Prostate gland (tissue), 2 donors: ENCODE measurements at regions not wholly inside any gene's neighbourhood (a gene's known extent, or its start where the extent isn't known, plus 50 kb on each side); places are given as distances from the start of the nearest gene placed in this dataset.

Experiments used
- DNase-seq: peaks from one replicate; pipeline ENCODE4 v3.0.0-alpha.2; 2019; ENCODE audit warnings: low spot score
- H3K27ac ChIP-seq, 2 donors: fragments of 200-600 bp; sonication (generic); 2 replicates each; pipeline ENCODE4 v1.5.1; 2017 to 2019
- H3K27me3 ChIP-seq: fragments of 200-600 bp; sonication (generic); replicated peaks from 2 replicates; pipeline ENCODE4 v1.5.1; 2019; ENCODE audit not compliant: insufficient read depth
- H3K36me3 ChIP-seq, 2 donors: fragments of 200-600 bp; sonication (generic); 1 replicate in 1 of 2; 2 replicates in 1 of 2; pipeline versions ENCODE4 v1.5.1 to v1.8.1; 2017 to 2019
- H3K4me1 ChIP-seq: fragments of 200-600 bp; sonication (generic); replicated peaks from 2 replicates; pipeline ENCODE4 v1.5.1; 2019
- H3K4me3 ChIP-seq, 2 donors: fragments of 200-600 bp; sonication (generic); 2 replicates each; pipeline ENCODE4 v1.5.1; 2017 to 2019
- H3K9me3 ChIP-seq: fragments of 200-600 bp; sonication (generic); 2 replicates; pipeline ENCODE4 v1.5.1; 2017
- POLR2A ChIP-seq: fragments of 450-650 bp; IDR thresholded peaks from one replicate; pipeline ENCODE4 v1.6.1; 2016; ENCODE audit warnings: antibody characterized with exemption, mild to moderate bottlenecking
- POLR2AphosphoS5 ChIP-seq: sonication (generic); formaldehyde crosslinking; IDR thresholded peaks from one replicate; pipeline ENCODE4 v1.6.1; 2017; ENCODE audit warnings: antibody characterized with exemption
- WGBS: methylation state at CpG from one replicate; pipeline ENCODE4 v1.1.5; 2018; 5-methylcytosine and 5-hydroxymethylcytosine counted together
- intact Hi-C: fragments of 100-400 bp; cut with DNase I; formaldehyde crosslinking; loops from one replicate; pipeline ENCODE4 v1.14.2; 2022
- TF ChIP-seq, protein P1 (sequence below), 4 experiments: fragments of 200-600 bp in 2 of 4; fragments of 450-650 bp in 2 of 4; sonication (generic) in 2 of 4; IDR thresholded peaks; 1 replicate in 3 of 4; 2 replicates in 1 of 4; pipeline ENCODE4 v1.5.1; 2016 to 2019; ENCODE audit warnings: antibody characterized with exemption in 4 of 4, mild to moderate bottlenecking in 2 of 4, moderate library complexity in 2 of 4

DNA sequence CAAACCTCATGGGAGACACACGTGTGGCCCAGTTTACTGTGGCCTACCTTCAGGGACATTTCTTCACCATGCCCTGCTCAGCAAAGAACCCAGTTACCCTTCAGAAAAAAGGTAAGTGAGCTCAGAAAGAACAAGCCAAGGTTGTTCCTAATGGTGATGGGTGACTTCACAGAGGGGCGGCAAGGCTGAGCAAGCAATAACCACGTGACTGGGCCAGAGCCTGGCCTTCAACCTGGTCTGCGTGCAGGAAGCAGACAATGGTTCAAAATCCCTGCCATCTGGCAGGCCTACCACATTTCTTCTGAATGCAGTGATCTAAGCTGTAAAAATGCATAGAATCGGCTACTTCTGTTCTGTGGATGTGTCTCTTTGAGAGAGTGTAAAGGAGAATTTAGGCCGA is 115.5 kb upstream of the CST7 start:
- intact Hi-C loops: no loop called here
- no peak overlapping the region for H3K27ac ChIP-seq
- H3K9me3 ChIP-seq: no peaks in the 10 kb centered on the region
- DNase-seq: no peak
- WGBS: 81% methylated on average over 6 of the region's 6 CpGs
- H3K4me1 ChIP-seq: no peaks in the 10 kb centered on the region
- no peaks in the 10 kb centered on the region for H3K36me3 ChIP-seq
- H3K4me3 ChIP-seq: no peak overlapping the region
- H3K27me3 ChIP-seq: no peaks in the 10 kb centered on the region
- no peak for TF ChIP-seq POLR2AphosphoS5
- TF ChIP-seq, protein P1, sequence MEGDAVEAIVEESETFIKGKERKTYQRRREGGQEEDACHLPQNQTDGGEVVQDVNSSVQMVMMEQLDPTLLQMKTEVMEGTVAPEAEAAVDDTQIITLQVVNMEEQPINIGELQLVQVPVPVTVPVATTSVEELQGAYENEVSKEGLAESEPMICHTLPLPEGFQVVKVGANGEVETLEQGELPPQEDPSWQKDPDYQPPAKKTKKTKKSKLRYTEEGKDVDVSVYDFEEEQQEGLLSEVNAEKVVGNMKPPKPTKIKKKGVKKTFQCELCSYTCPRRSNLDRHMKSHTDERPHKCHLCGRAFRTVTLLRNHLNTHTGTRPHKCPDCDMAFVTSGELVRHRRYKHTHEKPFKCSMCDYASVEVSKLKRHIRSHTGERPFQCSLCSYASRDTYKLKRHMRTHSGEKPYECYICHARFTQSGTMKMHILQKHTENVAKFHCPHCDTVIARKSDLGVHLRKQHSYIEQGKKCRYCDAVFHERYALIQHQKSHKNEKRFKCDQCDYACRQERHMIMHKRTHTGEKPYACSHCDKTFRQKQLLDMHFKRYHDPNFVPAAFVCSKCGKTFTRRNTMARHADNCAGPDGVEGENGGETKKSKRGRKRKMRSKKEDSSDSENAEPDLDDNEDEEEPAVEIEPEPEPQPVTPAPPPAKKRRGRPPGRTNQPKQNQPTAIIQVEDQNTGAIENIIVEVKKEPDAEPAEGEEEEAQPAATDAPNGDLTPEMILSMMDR (IDR thresholded peaks at IDR 0.05): no peak
- TF ChIP-seq POLR2A: no peak

GRCh38 chr20:24834310-24834709 is 114.8 kb upstream of the CST7 start:
- no peak overlapping the region for H3K27ac ChIP-seq
- TF ChIP-seq, protein P1 (IDR thresholded peaks at IDR 0.05): no peak
- no peak for TF ChIP-seq POLR2AphosphoS5
- no peak for TF ChIP-seq POLR2A
- 100% methylated on average over 1 of the region's 1 CpG for WGBS
- no peaks in the 10 kb centered on the region for H3K4me1 ChIP-seq
- H3K27me3 ChIP-seq: no peaks in the 10 kb centered on the region
- no peak for DNase-seq
- intact Hi-C loops: no loop called here
- no peaks in the 10 kb centered on the region for H3K9me3 ChIP-seq
- H3K36me3 ChIP-seq: no peaks in the 10 kb centered on the region
- H3K4me3 ChIP-seq: no peak overlapping the region

GRCh38 chr20:24835195-24835594 is 113.9 kb upstream of the CST7 start:
- H3K4me3 ChIP-seq: no peak overlapping the region
- no peaks in the 10 kb centered on the region for H3K9me3 ChIP-seq
- WGBS: 76% methylated on average over 5 of the region's 5 CpGs
- TF ChIP-seq, protein P1 (IDR thresholded peaks at IDR 0.05): no peak
- TF ChIP-seq POLR2A: no peak
- no peak for TF ChIP-seq POLR2AphosphoS5
- no peaks in the 10 kb centered on the region for H3K4me1 ChIP-seq
- H3K27ac ChIP-seq: no peak overlapping the region
- no peak for DNase-seq
- no peaks in the 10 kb centered on the region for H3K27me3 ChIP-seq
- intact Hi-C loops: no loop called here
- no peaks in the 10 kb centered on the region for H3K36me3 ChIP-seq

DNA sequence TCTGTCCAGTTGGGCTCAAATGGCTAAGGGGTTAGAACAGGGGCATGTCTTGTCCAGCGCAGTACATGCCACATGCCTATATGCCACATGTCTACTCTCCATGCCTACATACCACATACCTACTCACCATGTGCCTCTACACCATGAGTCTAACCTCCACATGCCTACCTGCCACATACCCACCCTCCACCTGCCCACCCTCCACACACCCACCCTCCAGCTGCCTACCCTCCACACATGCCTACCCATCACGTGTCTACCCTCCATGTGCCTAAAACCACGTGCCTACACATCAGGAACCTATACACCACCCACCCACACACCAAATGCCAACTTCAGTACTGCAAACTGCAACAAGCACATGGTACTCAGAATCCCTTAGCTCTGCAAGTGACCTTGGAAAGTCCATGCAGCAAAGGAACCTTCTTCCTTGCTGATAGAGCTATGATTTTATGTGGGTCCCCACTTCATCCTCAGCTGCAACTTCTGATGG is 113.0 kb upstream of the CST7 start:
- WGBS: 93% methylated on average over 3 of the region's 3 CpGs
- no peak for DNase-seq
- intact Hi-C loops: no loop called here
- Histone ChIP-seq H3K27ac (no peak overlapping the region), H3K9me3 (no peaks in the 10 kb centered on the region), H3K4me3 (no peak overlapping the region), H3K27me3 (no peaks in the 10 kb centered on the region), H3K36me3 (no peaks in the 10 kb centered on the region), H3K4me1 (no peaks in the 10 kb centered on the region)
- TF ChIP-seq POLR2A: no peak
- no peak for TF ChIP-seq POLR2AphosphoS5
- TF ChIP-seq, protein P1 (IDR thresholded peaks at IDR 0.05): no peak

DNA sequence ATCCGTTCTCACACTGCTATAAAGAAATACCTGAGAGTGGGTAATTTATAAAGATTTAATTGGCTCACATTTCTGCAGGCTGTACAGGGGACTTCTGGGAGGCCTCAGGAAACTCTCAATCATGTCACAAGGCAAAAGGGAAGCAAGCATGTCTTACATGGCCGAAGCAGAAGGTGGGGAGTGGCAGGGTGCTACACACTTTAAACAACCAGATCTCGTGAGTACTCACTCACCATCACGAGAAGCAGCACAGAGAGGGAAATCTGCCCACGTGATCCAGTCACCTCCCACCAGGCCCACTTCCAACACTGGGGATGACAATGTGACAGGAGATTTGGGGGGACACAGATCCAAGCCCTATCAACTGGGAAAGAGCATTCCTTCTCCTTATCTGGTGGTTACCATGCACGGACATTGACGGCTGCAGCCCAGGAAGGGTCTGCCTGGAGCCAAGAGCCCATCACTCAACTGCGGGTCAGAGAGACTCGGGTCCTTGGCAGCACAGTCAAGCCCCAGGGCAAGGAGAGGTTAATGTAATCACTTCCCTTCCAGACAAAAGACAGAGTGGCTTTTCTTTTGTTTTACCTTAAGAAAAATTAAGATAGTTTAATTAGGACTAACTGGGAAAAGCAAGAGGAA is 112.3 kb upstream of the CST7 start:
- WGBS: 63% methylated on average over 9 of the region's 9 CpGs
- Histone ChIP-seq H3K27ac (no peak overlapping the region), H3K27me3 (no peaks in the 10 kb centered on the region), H3K4me1 (no peaks in the 10 kb centered on the region), H3K9me3 (no peaks in the 10 kb centered on the region), H3K4me3 (no peak overlapping the region), H3K36me3 (no peaks in the 10 kb centered on the region)
- DNase-seq: no peak
- intact Hi-C loops: no loop called here
- TF ChIP-seq, protein P1 (IDR thresholded peaks at IDR 0.05): no peak
- TF ChIP-seq POLR2AphosphoS5 (no peak), POLR2A (no peak)
